BE2C (cell line): ENCODE measurements at regions not wholly inside any gene's neighbourhood (a gene's known extent, or its start where the extent isn't known, plus 50 kb on each side); places are given as distances from the start of the nearest gene placed in this dataset.
"Not testable (repeated sequence)": the region's sequence is repeated elsewhere in the genome, so short reads cannot be mapped to it uniquely, and the experiment has no call there.

Experiments
- DNase-seq: peaks from one replicate; pipeline ENCODE4 v3.0.0-alpha.2; 2020
- H3K27me3 ChIP-seq: fragments of 250-450 bp; sonication (Bioruptor Pico); 2 replicates; pipeline ENCODE4 v1.5.1; 2020; ENCODE audit warnings: mild to moderate bottlenecking
- H3K36me3 ChIP-seq: fragments of 250-450 bp; sonication (Bioruptor Pico); 2 replicates; pipeline ENCODE4 v1.5.1; 2020; ENCODE audit warnings: mild to moderate bottlenecking
- H3K4me1 ChIP-seq: fragments of 250-450 bp; sonication (Bioruptor Pico); 2 replicates; pipeline ENCODE4 v1.5.1; 2020
- H3K4me3 ChIP-seq: 2 replicates; pipeline ENCODE4 v1.5.1; 2011; ENCODE audit warnings: low read depth, low read length
- H3K9me3 ChIP-seq: fragments of 250-450 bp; sonication (Bioruptor Pico); 2 replicates; pipeline ENCODE4 v1.5.1; 2020
- CTCF ChIP-seq: IDR thresholded peaks from 2 replicates; pipeline ENCODE4 v1.5.1; 2012; ENCODE audit warnings: mild to moderate bottlenecking, low read depth, low read length

GRCh38 chr7:19351341-19352304, 206.4 kb upstream of the FERD3L start:
- Histone ChIP-seq H3K4me1 (no peaks in the 10 kb centered on the region), H3K36me3 (no peaks in the 10 kb centered on the region), H3K27me3 (no peaks in the 10 kb centered on the region), H3K9me3 (no peaks in the 10 kb centered on the region), H3K4me3 (no peak overlapping the region)
- no peak for TF ChIP-seq CTCF
- no peak for DNase-seq

- TF ChIP-seq CTCF = no peak
- DNase-seq = no peak
- no peak overlapping the region for H3K4me3 ChIP-seq
- no peaks in the 10 kb centered on the region for H3K4me1 ChIP-seq
- no peaks in the 10 kb centered on the region for H3K36me3 ChIP-seq
- H3K9me3 ChIP-seq = no peaks in the 10 kb centered on the region
- peaks cover 5% of the 10 kb centered on the region for H3K27me3 ChIP-seq
Measured at GRCh38 chr7:19339512-19339911, 194.3 kb upstream of the FERD3L start.

- H3K27me3 ChIP-seq, DNase-seq, H3K4me1 ChIP-seq, H3K4me3 ChIP-seq, H3K9me3 ChIP-seq, H3K36me3 ChIP-seq: not testable (repeated sequence)
Measured at GRCh38 chr7:19338512-19338911, 193.3 kb upstream of the FERD3L start.

GRCh38 chr7:19336836-19337383, 191.7 kb upstream of the FERD3L start:
- Histone ChIP-seq H3K4me3 (no peak overlapping the region), H3K9me3 (no peaks in the 10 kb centered on the region), H3K27me3 (peaks cover 2% of the 10 kb centered on the region), H3K36me3 (no peaks in the 10 kb centered on the region), H3K4me1 (no peaks in the 10 kb centered on the region)
- DNase-seq = no peak
- no peak for TF ChIP-seq CTCF

GRCh38 chr7:19333706-19334105, 188.5 kb upstream of the FERD3L start:
- Histone ChIP-seq H3K4me1 (no peaks in the 10 kb centered on the region), H3K4me3 (no peak overlapping the region), H3K36me3 (no peaks in the 10 kb centered on the region), H3K9me3 (no peaks in the 10 kb centered on the region), H3K27me3 (peaks cover 2% of the 10 kb centered on the region; the same call in 1 of the 2 replicates)
- DNase-seq = no peak
- TF ChIP-seq CTCF = no peak

- H3K27me3 ChIP-seq = peaks cover 6% of the 10 kb centered on the region
- no peak for TF ChIP-seq CTCF
- DNase-seq = no peak
- no peak overlapping the region for H3K4me3 ChIP-seq
- no peaks in the 10 kb centered on the region for H3K9me3 ChIP-seq
- no peaks in the 10 kb centered on the region for H3K4me1 ChIP-seq
- no peaks in the 10 kb centered on the region for H3K36me3 ChIP-seq
Measured at GRCh38 chr7:19327018-19327417, 181.8 kb upstream of the FERD3L start.
